CD4-positive, alpha-beta T cell (primary cell): ENCODE measurements at regions not wholly inside any gene's neighbourhood (a gene's known extent, or its start where the extent isn't known, plus 50 kb on each side); places are given as distances from the start of the nearest gene placed in this dataset.

Experiments
- ATAC-seq: fragments of 200-7000 bp; cut with Tn5 transposase; one replicate; pipeline ENCODE4 v1.10.0; 2022; ENCODE audit warnings: mild to moderate bottlenecking; ENCODE audit not compliant: poor library complexity
- CTCF ChIA-PET: fragments of 350-600 bp; sonication (Branson Sonifier 250); formaldehyde crosslinking; loops from one replicate; lab custom pipeline; 2021; ENCODE audit warnings: antibody characterized with exemption, inconsistent platforms; lab: Charles Lee
- POLR2A ChIA-PET: fragments of 350-600 bp; sonication (Branson Sonifier 250); formaldehyde crosslinking; loops from one replicate; lab custom pipeline; 2021; ENCODE audit warnings: antibody characterized with exemption, inconsistent platforms; lab: Charles Lee
- DNase-seq, 14 experiments: peaks; one replicate each; pipeline ENCODE4 v3.0.0-alpha.2; 2013 to 2020; ENCODE audit warnings: mixed read lengths in 2 of 14
- H3K27ac ChIP-seq, 2 donors: one replicate each; pipeline versions ENCODE4 v1.5.1 to v1.7.0; 2013; ENCODE audit warnings: low read length in 2 of 2, low read depth in 1 of 2, mild to moderate bottlenecking in 1 of 2
- H3K27me3 ChIP-seq, 2 experiments: 1 replicate in 1 of 2; 2 replicates in 1 of 2; pipeline versions ENCODE4 v1.6.1 to v1.7.0; 2013; ENCODE audit warnings: low read length in 2 of 2, control low read depth in 1 of 2, mild to moderate bottlenecking in 1 of 2, moderate library complexity in 1 of 2; ENCODE audit not compliant: insufficient read depth in 2 of 2, control insufficient read depth in 1 of 2
- H3K36me3 ChIP-seq: one replicate; pipeline ENCODE4 v1.6.1; 2013; ENCODE audit warnings: low read length, control low read depth; ENCODE audit not compliant: insufficient read depth
- H3K4me1 ChIP-seq: one replicate; pipeline ENCODE4 v1.6.1; 2013; ENCODE audit warnings: low read length, control low read depth; ENCODE audit not compliant: insufficient read depth
- H3K4me3 ChIP-seq: one replicate; pipeline ENCODE4 v1.5.1; 2013; ENCODE audit warnings: mild to moderate bottlenecking, low read length, moderate library complexity
- H3K9me3 ChIP-seq, 2 experiments: 1 replicate in 1 of 2; 2 replicates in 1 of 2; pipeline versions ENCODE4 v1.6.1 to v1.7.0; 2013; ENCODE audit warnings: low read length in 2 of 2, mild to moderate bottlenecking in 2 of 2, control low read depth in 1 of 2, moderate library complexity in 1 of 2; ENCODE audit not compliant: control insufficient read depth in 1 of 2, insufficient read depth in 1 of 2
- H3K27ac Mint-ChIP-seq: one replicate; pipeline ENCODE4 v1.8.0; 2020; ENCODE audit warnings: mixed read lengths
- H3K27me3 Mint-ChIP-seq: one replicate; pipeline ENCODE4 v1.8.0; 2021; ENCODE audit warnings: mixed read lengths
- H3K36me3 Mint-ChIP-seq: one replicate; pipeline ENCODE4 v1.8.0; 2021; ENCODE audit warnings: low read depth, mixed read lengths
- H3K4me1 Mint-ChIP-seq: one replicate; pipeline ENCODE4 v1.8.0; 2021; ENCODE audit warnings: low read depth, mixed read lengths
- H3K4me3 Mint-ChIP-seq: one replicate; pipeline ENCODE4 v1.8.0; 2020; ENCODE audit warnings: mild to moderate bottlenecking, mixed read lengths
- H3K9me3 Mint-ChIP-seq: one replicate; pipeline ENCODE4 v1.8.0; 2020; ENCODE audit warnings: mixed read lengths
- intact Hi-C, 2 experiments: fragments of 100-400 bp; cut with DNase I in 1 of 2; cut with micrococcal nuclease in 1 of 2; formaldehyde crosslinking; loops; one replicate each; pipeline versions ENCODE4 v1.15.1 to v1.9.0; 2023 to 2025; cut with DNase I, micrococcal nuclease
- TF ChIP-seq, protein P1 (sequence below): fragments of 200-600 bp; IDR thresholded peaks from one replicate; pipeline ENCODE4 v1.8.0; 2022; ENCODE audit warnings: antibody characterized with exemption, mild to moderate bottlenecking

DNA sequence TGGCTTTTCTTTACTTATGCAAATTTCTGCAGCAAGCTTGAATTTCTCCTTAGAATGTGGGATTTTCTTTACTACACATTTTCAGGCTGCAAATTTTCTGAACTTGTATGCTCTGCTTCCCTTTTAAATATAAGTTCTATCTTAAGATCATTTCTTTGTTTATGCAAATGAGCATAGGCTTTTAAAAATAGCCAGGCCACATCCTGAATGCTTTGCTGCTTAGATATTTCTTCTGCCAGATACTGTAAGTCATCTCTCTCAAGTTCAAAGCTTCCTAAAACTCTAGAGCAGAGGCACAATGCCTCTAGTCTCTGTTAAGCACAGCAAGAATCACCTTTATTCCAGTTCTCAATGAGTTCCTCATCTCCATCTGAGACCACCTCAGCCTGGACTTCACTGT lies 685.9 kb upstream of the LRRC4C start:
- Mint-ChIP-seq H3K27ac (no peak overlapping the region), H3K36me3 (no peaks in the 10 kb centered on the region), H3K9me3 (peaks cover 18% of the 10 kb centered on the region), H3K27me3 (no peaks in the 10 kb centered on the region), H3K4me1 (no peaks in the 10 kb centered on the region), H3K4me3 (no peak overlapping the region)
- ATAC-seq (no peak), DNase-seq (no peak)
- TF ChIP-seq, protein P1, sequence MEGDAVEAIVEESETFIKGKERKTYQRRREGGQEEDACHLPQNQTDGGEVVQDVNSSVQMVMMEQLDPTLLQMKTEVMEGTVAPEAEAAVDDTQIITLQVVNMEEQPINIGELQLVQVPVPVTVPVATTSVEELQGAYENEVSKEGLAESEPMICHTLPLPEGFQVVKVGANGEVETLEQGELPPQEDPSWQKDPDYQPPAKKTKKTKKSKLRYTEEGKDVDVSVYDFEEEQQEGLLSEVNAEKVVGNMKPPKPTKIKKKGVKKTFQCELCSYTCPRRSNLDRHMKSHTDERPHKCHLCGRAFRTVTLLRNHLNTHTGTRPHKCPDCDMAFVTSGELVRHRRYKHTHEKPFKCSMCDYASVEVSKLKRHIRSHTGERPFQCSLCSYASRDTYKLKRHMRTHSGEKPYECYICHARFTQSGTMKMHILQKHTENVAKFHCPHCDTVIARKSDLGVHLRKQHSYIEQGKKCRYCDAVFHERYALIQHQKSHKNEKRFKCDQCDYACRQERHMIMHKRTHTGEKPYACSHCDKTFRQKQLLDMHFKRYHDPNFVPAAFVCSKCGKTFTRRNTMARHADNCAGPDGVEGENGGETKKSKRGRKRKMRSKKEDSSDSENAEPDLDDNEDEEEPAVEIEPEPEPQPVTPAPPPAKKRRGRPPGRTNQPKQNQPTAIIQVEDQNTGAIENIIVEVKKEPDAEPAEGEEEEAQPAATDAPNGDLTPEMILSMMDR, result no peak
- Histone ChIP-seq H3K27me3 (no peaks in the 10 kb centered on the region), H3K27ac (no peak overlapping the region), H3K4me3 (no peak overlapping the region), H3K4me1 (no peaks in the 10 kb centered on the region), H3K9me3 (peaks cover 0 to 13% of the 10 kb centered on the region in 2 experiments), H3K36me3 (no peaks in the 10 kb centered on the region)
- CTCF ChIA-PET, result no interaction called here
- intact Hi-C loops, result no loop called here
- POLR2A ChIA-PET, result no interaction called here

DNA sequence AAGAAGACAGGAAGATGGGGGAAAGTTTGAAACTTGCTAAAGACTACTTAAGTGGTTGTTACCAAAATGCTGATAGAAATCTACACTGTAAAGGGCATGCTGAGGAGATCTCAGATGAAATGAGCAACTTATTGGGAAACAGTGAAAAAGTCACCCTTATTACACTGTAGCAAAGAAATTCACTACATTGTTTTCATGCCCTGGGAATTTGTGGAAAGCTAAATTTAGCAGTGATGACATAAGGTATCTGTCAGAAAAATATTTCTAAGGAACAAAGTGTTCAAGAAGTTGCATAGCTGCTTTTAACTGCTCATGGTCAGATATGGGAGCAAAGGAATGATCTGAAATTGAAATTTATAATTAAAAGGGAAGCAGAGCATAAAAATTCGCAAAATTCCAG lies 702.4 kb upstream of the LRRC4C start:
- TF ChIP-seq, protein P1, result no peak
- CTCF ChIA-PET, result no interaction called here
- Histone ChIP-seq H3K4me3 (no peak overlapping the region), H3K36me3 (no peaks in the 10 kb centered on the region), H3K9me3 (no peaks in the 10 kb centered on the region), H3K4me1 (no peaks in the 10 kb centered on the region), H3K27ac (no peak overlapping the region), H3K27me3 (no peaks in the 10 kb centered on the region)
- Mint-ChIP-seq H3K4me1 (no peaks in the 10 kb centered on the region), H3K4me3 (no peak overlapping the region), H3K27me3 (no peaks in the 10 kb centered on the region), H3K27ac (no peak overlapping the region), H3K36me3 (no peaks in the 10 kb centered on the region), H3K9me3 (peaks cover 11% of the 10 kb centered on the region)
- intact Hi-C loops, result no loop called here
- ATAC-seq (no peak), DNase-seq (no peak)
- POLR2A ChIA-PET, result no interaction called here

DNA sequence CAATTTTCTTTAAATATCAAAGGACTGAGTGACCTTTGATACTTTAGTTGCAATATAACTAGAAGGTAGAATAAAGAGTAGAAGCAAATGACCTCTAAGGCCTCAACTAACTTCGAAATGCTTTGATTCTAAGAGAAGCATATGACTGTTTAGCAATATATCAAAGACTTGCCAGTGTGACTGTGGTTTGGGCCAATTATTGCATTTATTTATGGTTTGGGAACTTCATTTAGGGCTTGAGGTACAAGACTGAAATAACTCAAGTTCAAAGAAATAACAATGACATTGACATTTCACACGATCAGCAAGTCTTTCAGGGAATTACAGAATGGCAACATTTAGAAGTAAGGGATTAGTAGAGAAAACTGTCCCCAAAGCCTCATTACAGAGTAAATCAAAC lies 709.7 kb upstream of the LRRC4C start:
- CTCF ChIA-PET, result no interaction called here
- ATAC-seq (no peak), DNase-seq (no peak)
- Mint-ChIP-seq H3K36me3 (no peaks in the 10 kb centered on the region), H3K4me3 (no peak overlapping the region), H3K27me3 (no peaks in the 10 kb centered on the region), H3K9me3 (peaks cover 12% of the 10 kb centered on the region), H3K4me1 (no peaks in the 10 kb centered on the region), H3K27ac (no peak overlapping the region)
- TF ChIP-seq, protein P1, result no peak
- Histone ChIP-seq H3K27ac (no peak overlapping the region), H3K36me3 (no peaks in the 10 kb centered on the region), H3K4me1 (no peaks in the 10 kb centered on the region), H3K27me3 (no peaks in the 10 kb centered on the region), H3K9me3 (peaks cover 3 to 5% of the 10 kb centered on the region in 2 experiments), H3K4me3 (no peak overlapping the region)
- POLR2A ChIA-PET, result no interaction called here
- intact Hi-C loops, result no loop called here
